HepG2 (cell line): ENCODE measurements at regions not wholly inside any gene's neighbourhood (a gene's known extent, or its start where the extent isn't known, plus 50 kb on each side); places are given as distances from the start of the nearest gene placed in this dataset.

Source experiments
- ATAC-seq: fragments of 200-7000 bp; cut with Tn5 transposase; 3 replicates; pipeline ENCODE4 v1.9.1; 2020; ENCODE audit warnings: mild to moderate bottlenecking, moderate library complexity
- BruUV-seq: library from RNA; stranded (reverse); fragments of 400-500 nt; replicated peaks from 2 replicates; lab custom pipeline; 2021; lab: Mats Ljungman, UMichigan
- CTCF ChIA-PET: fragments of 300-600 bp; formaldehyde crosslinking; extraction: SDS; loops from one replicate; lab custom pipeline; 2021; ENCODE audit warnings: low total read pairs, inconsistent platforms, low intra/inter-chr PET ratio; lab: Yijun Ruan, JAX
- POLR2A ChIA-PET: fragments of 350-600 bp; sonication (Branson Sonifier 250); formaldehyde crosslinking; loops from one replicate; lab custom pipeline; 2020; ENCODE audit warnings: antibody characterized with exemption, inconsistent platforms; lab: Yijun Ruan, JAX
- DNase-seq: peaks from one replicate; pipeline ENCODE4 v3.0.0-alpha.2; 2015; ENCODE audit warnings: low spot score
- FAIRE-seq: peaks from 3 replicates; lab custom pipeline; 2011; peaks lifted over from hg19 to GRCh38; lab: Jason Lieb, UNC
- H2AFZ ChIP-seq: one replicate; pipeline ENCODE4 v1.6.1; 2011; ENCODE audit warnings: low read length, inconsistent platforms
- H3K27ac ChIP-seq: fragments of 300-600 bp; 3 replicates; pipeline ENCODE4 v1.8.0; 2011; ENCODE audit warnings: mixed run types, mild to moderate bottlenecking, mixed read lengths, low read length, inconsistent platforms; ENCODE audit not compliant: insufficient read depth; ENCODE audit errors: extremely low read length
- H3K27me3 ChIP-seq, 2 experiments: fragments of 200-600 bp in 1 of 2; 2 replicates in 1 of 2; 3 replicates in 1 of 2; pipeline versions ENCODE4 v1.6.0 to v1.8.0; 2011; ENCODE audit warnings: low read length in 2 of 2, mild to moderate bottlenecking in 2 of 2, moderate library complexity in 2 of 2, inconsistent platforms in 1 of 2; ENCODE audit not compliant: insufficient read depth in 2 of 2, control insufficient read depth in 1 of 2
- H3K36me3 ChIP-seq, 2 experiments: fragments of 200-600 bp in 1 of 2; replicated peaks in 1 of 2; 2 replicates in 1 of 2; 3 replicates in 1 of 2; pipeline versions ENCODE4 v1.5.1 to v1.8.0; 2011; ENCODE audit warnings: low read length in 2 of 2, inconsistent platforms in 1 of 2; ENCODE audit not compliant: insufficient read depth in 2 of 2, control insufficient read depth in 1 of 2
- H3K4me1 ChIP-seq: 2 replicates; pipeline ENCODE4 v1.5.1; 2012; ENCODE audit warnings: low read length, inconsistent platforms; ENCODE audit not compliant: insufficient read depth
- H3K4me2 ChIP-seq: 2 replicates; pipeline ENCODE4 v1.6.0; 2011; ENCODE audit warnings: low read depth, low read length, inconsistent platforms
- H3K4me3 ChIP-seq, 3 experiments: fragments of 200-600 bp in 1 of 3; sonication (generic), shearing (Covaris generic) in 1 of 3; replicated peaks in 1 of 3; 2 replicates each; pipeline ENCODE4 v1.5.1; 2011 to 2016; ENCODE audit warnings: low read length in 3 of 3, inconsistent platforms in 2 of 3, low read depth in 2 of 3, mild to moderate bottlenecking in 2 of 3, control low read depth in 1 of 3, mixed read lengths in 1 of 3; ENCODE audit not compliant: insufficient read depth in 1 of 3
- H3K79me2 ChIP-seq: one replicate; pipeline ENCODE4 v1.6.1; 2011; ENCODE audit warnings: low read length, inconsistent platforms; ENCODE audit not compliant: insufficient read depth
- H3K9ac ChIP-seq: 2 replicates; pipeline ENCODE4 v1.6.0; 2011; ENCODE audit warnings: mild to moderate bottlenecking, low read depth, low read length, inconsistent platforms; ENCODE audit not compliant: insufficient read depth
- H3K9me3 ChIP-seq: 2 replicates; pipeline ENCODE4 v1.5.1; 2012; ENCODE audit warnings: mild to moderate bottlenecking, low read length
- H4K20me1 ChIP-seq: 2 replicates; pipeline ENCODE4 v1.6.0; 2011; ENCODE audit warnings: inconsistent platforms, mild to moderate bottlenecking, low read length, moderate library complexity; ENCODE audit not compliant: insufficient read depth
- ATM ChIP-seq: fragments of 450-650 bp; IDR thresholded peaks from 2 replicates; pipeline ENCODE4 v1.7.1; 2017; ENCODE audit warnings: mild to moderate bottlenecking, borderline replicate concordance
- BORCS8-MEF2B ChIP-seq: sonication (generic); formaldehyde crosslinking; IDR thresholded peaks from 2 replicates; pipeline ENCODE4 v1.8.0; 2022; ENCODE audit warnings: mild to moderate bottlenecking, missing genetic modification reagents
- KDM3A ChIP-seq: IDR thresholded peaks from 2 replicates; pipeline ENCODE4 v1.6.1; 2018; ENCODE audit warnings: low read depth, missing compliant biosample characterization
- KLF9 ChIP-seq: IDR thresholded peaks from 2 replicates; pipeline ENCODE4 v1.6.1; 2016; ENCODE audit warnings: low read depth
- PHF8 ChIP-seq: sonication (generic); formaldehyde crosslinking; IDR thresholded peaks from 2 replicates; pipeline ENCODE4 v1.5.0; 2020; ENCODE audit warnings: missing genetic modification reagents
- SRY ChIP-seq: sonication (generic); formaldehyde crosslinking; IDR thresholded peaks from 2 replicates; pipeline ENCODE4 v1.8.0; 2022; ENCODE audit warnings: mild to moderate bottlenecking, missing genetic modification reagents
- SUZ12 ChIP-seq: fragments of 150-350 bp; IDR thresholded peaks from 2 replicates; pipeline ENCODE4 v1.6.1; 2014; ENCODE audit warnings: low read depth, low read length
- TBX2 ChIP-seq: sonication (generic); formaldehyde crosslinking; IDR thresholded peaks from 2 replicates; pipeline ENCODE4 v1.5.0; 2020; ENCODE audit warnings: missing genetic modification reagents, mild to moderate bottlenecking, borderline replicate concordance
- ZNF430 ChIP-seq: sonication (generic); formaldehyde crosslinking; IDR thresholded peaks from 2 replicates; pipeline ENCODE4 v1.9.0; 2021; ENCODE audit warnings: mild to moderate bottlenecking, missing genetic modification reagents
- WGBS: methylation state at CpG from one replicate; pipeline ENCODE4 v1.1.6; 2017; ENCODE audit warnings: low lambda C conversion rate; 5-methylcytosine and 5-hydroxymethylcytosine counted together
- in situ Hi-C: cut with HindIII; loops from 2 replicates; pipeline ENCODE4 v1.10.0; 2017; ENCODE audit warnings: low pct_unique_long_range_greater_than_20kb; ENCODE audit not compliant: extremely low pct_ligation_motif_present
- intact Hi-C: fragments of 100-400 bp; cut with micrococcal nuclease; formaldehyde crosslinking; loops from one replicate; pipeline ENCODE4 v1.10.0; 2022; ENCODE audit not compliant: unreplicated experiment
- TF ChIP-seq, protein P1 (sequence below): sonication (generic); formaldehyde crosslinking; conservative IDR thresholded peaks from 2 replicates; pipeline ENCODE4 v1.4.0; 2020; ENCODE audit warnings: missing genetic modification reagents
- TF ChIP-seq, protein P2 (sequence below): sonication (generic); formaldehyde crosslinking; IDR thresholded peaks from 2 replicates; pipeline ENCODE4 v1.4.0; 2020; ENCODE audit warnings: missing genetic modification reagents

DNA sequence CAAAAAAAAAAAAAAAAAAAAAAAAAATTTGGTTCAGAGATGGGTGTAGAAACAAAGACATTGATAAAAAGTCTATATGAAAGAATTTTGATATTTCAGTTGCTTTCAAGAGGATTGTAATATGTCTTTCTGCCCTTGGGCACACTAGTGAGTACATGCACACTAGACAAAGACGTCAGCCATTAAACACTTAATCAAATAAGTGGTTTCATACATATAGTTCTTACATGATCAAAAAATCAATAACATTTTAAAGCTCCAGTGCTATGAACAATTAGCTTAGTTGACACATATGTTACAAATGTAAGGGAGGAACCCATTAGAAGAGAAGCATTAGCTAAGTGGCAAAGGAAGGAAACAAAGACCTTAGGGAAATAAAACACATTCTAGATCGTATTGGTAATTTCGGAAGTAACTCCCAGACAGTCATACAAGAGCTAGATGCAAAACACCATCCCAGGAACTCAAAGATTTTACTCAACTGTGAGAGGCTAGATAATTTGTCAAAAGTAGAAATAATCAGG is 84.5 kb upstream of the MAN2A1 start:
- no peaks in the 10 kb centered on the region for H4K20me1 ChIP-seq
- TF ChIP-seq PHF8, result no peak
- no peak for TF ChIP-seq SRY
- TF ChIP-seq SUZ12, result no peak
- no peak for TF ChIP-seq ATM
- TF ChIP-seq, protein P1, sequence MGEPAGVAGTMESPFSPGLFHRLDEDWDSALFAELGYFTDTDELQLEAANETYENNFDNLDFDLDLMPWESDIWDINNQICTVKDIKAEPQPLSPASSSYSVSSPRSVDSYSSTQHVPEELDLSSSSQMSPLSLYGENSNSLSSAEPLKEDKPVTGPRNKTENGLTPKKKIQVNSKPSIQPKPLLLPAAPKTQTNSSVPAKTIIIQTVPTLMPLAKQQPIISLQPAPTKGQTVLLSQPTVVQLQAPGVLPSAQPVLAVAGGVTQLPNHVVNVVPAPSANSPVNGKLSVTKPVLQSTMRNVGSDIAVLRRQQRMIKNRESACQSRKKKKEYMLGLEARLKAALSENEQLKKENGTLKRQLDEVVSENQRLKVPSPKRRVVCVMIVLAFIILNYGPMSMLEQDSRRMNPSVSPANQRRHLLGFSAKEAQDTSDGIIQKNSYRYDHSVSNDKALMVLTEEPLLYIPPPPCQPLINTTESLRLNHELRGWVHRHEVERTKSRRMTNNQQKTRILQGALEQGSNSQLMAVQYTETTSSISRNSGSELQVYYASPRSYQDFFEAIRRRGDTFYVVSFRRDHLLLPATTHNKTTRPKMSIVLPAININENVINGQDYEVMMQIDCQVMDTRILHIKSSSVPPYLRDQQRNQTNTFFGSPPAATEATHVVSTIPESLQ (CRISPR knock-in tag), result no peak
- no peak for TF ChIP-seq ZNF430 (CRISPR knock-in tag)
- TF ChIP-seq TBX2 (CRISPR knock-in tag), result no peak
- no peak for TF ChIP-seq BORCS8-MEF2B (CRISPR knock-in tag)
- no peak for TF ChIP-seq KDM3A (CRISPR knock-in tag)
- TF ChIP-seq, protein P2, sequence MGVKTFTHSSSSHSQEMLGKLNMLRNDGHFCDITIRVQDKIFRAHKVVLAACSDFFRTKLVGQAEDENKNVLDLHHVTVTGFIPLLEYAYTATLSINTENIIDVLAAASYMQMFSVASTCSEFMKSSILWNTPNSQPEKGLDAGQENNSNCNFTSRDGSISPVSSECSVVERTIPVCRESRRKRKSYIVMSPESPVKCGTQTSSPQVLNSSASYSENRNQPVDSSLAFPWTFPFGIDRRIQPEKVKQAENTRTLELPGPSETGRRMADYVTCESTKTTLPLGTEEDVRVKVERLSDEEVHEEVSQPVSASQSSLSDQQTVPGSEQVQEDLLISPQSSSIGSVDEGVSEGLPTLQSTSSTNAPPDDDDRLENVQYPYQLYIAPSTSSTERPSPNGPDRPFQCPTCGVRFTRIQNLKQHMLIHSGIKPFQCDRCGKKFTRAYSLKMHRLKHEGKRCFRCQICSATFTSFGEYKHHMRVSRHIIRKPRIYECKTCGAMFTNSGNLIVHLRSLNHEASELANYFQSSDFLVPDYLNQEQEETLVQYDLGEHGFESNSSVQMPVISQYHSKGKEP (CRISPR knock-in tag), result no peak
- TF ChIP-seq KLF9 (CRISPR knock-in tag), result no peak
- in situ Hi-C loops, result no loop called here
- no peak for FAIRE-seq
- no TSS peak for BruUV-seq
- H3K4me1 ChIP-seq, result no peaks in the 10 kb centered on the region
- ATAC-seq, result no peak
- WGBS, result 60% methylated on average over 3 of the region's 3 CpGs
- no peak overlapping the region for H3K4me3 ChIP-seq
- DNase-seq, result no peak
- H3K4me2 ChIP-seq, result no peak overlapping the region
- H3K9ac ChIP-seq, result no peak overlapping the region
- no peak overlapping the region for H3K27ac ChIP-seq
- intact Hi-C loops, result no loop called here
- POLR2A ChIA-PET, result no interaction called here
- no peaks in the 10 kb centered on the region for H3K79me2 ChIP-seq
- H3K27me3 ChIP-seq, result no peaks in the 10 kb centered on the region
- CTCF ChIA-PET, result no interaction called here
- H3K9me3 ChIP-seq, result no peaks in the 10 kb centered on the region
- H3K36me3 ChIP-seq, result no peaks in the 10 kb centered on the region
- H2AFZ ChIP-seq, result no peak overlapping the region
